HG02973 (cell line): ENCODE measurements at regions not wholly inside any gene's neighbourhood (a gene's known extent, or its start where the extent isn't known, plus 50 kb on each side); places are given as distances from the start of the nearest gene placed in this dataset.
"Not testable (repeated sequence)": the region's sequence is repeated elsewhere in the genome, so short reads cannot be mapped to it uniquely, and the experiment has no call there.

ENCODE experiments used
- ATAC-seq: cut with Tn5 transposase; IDR thresholded peaks from one replicate; pipeline ENCODE4 v1.9.1; 2021; ENCODE audit warnings: moderate library complexity; ENCODE audit not compliant: unreplicated experiment

DNA sequence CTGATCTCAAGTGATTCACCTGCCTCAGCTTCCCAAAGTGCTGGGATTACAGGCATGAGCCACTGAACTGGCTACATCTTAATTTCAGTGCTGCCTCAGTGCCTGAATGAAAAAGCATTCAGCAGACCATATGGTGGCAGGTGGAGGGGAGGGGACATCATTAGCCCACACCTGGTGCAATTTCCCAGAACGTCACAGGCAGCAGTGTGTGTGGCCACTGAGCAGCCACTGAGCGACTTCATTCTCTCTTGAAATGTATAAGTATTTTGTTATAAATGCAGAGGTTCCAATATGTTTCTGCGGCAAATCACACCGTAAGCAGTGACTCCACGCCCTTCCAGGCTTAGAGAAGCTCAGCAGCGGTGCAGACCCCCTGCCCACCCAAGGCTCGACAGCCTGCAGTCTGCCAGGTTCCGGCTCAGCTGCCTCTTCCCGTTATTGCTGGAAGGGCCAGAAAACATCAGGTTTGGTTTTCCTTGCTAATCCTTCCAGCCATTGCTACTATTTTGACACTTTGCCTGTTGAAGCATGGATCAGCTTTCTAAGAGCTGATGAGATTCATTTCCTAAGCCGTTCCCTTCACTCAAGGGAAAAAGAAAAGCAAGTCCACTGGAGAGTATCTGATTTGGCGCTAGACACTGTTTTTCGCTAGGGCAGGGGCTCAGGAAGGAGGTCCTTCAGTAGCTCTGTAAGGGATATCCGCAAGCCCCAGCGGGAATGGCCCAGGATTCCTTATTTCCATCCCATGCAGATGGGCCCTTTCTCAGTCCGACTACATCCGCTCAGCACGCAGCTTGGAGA lies 250.7 kb downstream of the VAPA start:
- ATAC-seq, result no peak

GRCh38 chr18:10166164-10166807 lies 252.5 kb downstream of the VAPA start:
- no peak for ATAC-seq

DNA sequence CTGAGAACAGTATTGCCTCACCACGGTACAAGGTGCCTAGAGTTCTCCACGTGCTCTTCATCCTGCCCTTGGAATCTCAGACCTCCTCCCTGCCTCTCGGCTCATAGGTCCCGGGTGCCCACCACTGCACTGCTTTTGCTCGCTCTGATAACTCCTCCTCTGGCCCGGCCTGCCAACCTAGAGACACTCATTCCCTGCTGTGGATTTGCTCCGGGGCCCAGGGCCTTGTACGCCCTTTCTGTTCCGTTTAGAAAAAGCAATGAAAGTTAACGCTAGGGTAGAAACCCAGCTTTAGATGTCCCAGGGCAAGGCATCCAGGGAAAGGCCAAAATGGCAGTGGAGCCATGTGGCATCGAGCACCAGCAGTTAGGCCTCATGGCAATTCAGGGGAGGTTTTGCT lies 253.9 kb downstream of the VAPA start:
- ATAC-seq, result no peak

DNA sequence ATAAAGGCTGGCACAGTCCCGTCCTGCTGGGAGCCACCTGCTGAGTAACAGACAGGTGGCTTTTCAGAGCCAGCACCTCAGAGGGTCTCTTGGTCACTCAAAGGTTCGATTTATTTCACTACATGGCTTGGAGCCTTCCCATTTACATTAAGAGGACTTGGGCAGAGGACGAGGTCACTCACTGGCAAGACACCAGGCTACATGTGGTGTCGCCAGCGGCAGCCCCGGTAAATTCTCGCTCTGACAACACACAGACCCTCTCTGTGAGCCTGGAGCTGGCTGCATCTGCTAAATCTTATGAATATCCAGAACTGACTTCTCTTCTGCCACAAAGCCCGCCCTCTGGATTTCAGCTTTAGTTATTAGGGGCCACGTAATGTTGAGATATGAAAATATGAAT lies 254.7 kb downstream of the VAPA start:
- no peak for ATAC-seq

DNA sequence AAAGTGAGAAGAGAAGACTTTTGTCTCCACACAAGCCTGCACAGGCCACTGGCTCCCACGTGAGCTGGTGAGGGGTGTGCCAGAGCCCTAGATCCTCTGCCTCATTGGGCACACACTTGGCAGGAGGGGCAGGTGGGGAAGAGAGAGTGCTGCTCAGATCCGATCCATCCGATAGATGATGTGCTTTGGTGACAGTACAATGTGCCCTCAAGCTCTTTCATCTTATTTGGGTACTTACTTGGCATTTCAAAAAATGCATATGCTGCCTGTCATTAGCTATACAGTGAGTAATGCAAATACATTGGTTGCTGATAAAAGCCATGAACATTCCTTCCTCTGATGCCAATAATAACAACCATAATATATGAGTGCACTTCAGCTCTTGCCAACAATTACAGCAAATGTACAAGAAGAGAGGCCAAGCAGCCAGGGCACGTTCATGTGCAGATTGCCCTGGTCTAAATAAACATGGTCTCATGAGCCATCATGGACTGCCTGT lies 255.3 kb downstream of the VAPA start:
- ATAC-seq, result no peak

- no peak for ATAC-seq
Measured at GRCh38 chr18:10169814-10170213, 256.0 kb downstream of the VAPA start.

- no peak for ATAC-seq
Measured at GRCh38 chr18:10170375-10170774, 256.6 kb downstream of the VAPA start.

DNA sequence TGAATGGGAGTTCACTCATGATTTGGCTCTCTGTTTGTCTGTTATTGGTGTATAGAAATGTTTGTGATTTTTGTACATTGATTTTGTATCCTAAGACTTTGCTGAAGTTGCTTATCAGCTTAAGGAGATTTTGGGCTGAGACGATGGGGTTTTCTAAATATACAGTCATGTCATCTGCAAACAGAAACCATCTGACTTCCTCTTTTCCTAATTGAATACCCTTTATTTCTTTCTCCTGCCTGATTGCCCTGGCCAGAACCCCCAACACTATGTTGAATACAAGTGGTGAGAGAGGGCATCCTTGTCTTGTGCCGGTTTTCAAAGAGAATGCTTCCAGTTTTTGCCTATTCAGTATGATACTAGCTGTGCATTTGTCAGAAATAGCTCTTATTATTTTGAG lies 261.5 kb downstream of the VAPA start:
- not testable (repeated sequence) for ATAC-seq

- ATAC-seq, result not testable (repeated sequence)
Measured at GRCh38 chr18:10179326-10179725, 265.5 kb downstream of the VAPA start.

- no peak for ATAC-seq
Measured at GRCh38 chr18:10182009-10182624, 268.3 kb downstream of the VAPA start.

GRCh38 chr18:10184776-10185175 lies 269.7 kb upstream of the APCDD1 start:
- no peak for ATAC-seq

DNA sequence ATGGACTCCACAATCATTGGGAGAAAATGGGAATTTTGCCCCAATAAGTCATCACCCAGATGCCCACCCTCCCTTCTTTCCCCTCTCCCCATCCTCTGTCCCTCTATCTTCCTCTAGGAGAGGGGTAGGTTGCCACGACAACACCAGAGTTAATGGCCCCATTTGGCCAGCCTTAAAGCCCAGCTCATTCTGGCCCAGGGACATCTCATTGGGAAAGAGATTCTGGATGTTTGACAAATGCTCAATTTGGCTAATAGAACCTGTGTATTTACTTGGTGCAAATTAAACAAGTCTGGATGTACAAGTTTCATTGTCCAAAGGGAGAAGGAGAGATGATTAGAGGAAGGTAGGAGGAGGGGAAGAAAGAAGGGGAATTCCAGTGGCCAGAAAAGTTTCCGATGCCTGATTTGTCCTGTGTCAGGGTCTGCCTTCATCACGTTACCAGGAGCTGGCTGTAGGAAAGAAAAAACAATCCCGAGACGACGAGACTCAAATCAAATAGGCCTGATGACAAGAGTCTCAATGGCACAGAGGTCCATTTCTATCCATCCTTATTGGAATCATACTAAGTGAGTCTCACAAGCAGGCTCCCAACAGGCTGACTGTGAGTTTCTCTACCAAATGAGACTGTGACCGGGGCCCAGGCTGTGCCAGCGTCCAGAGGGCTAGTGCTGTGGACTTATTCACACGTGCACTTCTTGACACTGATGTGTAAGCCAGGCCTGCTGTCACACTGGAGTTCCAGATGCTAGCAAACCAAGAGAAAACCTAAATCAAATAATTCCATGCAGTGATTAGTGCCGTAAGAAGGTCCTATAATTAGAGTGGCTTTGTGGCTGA lies 265.2 kb upstream of the APCDD1 start:
- no peak for ATAC-seq

DNA sequence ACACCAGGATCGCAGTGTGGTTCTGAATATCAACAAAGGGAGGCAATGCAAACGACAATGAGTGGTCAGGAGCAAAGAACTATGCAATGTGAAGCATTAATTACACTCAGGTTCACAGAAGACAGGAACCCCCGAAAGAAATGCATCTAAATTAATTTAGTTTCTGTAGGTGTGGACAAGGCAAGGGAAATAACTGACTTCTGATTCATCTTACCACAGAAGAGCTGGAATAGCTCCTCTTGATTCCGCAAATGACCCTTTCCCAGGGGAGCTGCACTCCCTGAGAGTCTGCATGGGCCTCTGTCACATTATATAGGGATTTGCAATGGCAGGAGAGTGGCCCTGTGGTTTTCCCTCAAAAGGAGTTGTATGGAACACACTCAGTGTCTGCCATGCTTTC lies 263.9 kb upstream of the APCDD1 start:
- ATAC-seq, result no peak

DNA sequence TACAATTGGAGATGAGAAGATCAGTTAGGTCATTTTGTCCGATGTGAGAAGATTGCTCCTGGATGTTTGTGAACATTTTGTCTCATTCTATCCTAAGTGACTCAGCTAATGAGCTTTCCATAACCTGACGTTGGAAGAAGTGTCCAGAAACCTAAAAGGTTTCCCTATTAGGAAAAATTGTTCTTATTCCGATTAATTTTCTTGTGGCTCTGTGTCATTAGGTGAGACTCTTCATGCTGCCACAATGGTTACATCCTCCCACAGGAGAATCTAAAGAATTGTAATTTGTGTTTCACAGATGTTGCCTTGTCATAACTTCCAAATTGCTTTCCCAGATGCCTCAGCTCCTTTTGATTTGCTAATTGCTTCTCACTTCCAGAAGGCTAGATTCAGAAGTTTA lies 261.0 kb upstream of the APCDD1 start:
- ATAC-seq, result no peak

- ATAC-seq, result no peak
Measured at GRCh38 chr18:10194592-10194991, 259.8 kb upstream of the APCDD1 start.

DNA sequence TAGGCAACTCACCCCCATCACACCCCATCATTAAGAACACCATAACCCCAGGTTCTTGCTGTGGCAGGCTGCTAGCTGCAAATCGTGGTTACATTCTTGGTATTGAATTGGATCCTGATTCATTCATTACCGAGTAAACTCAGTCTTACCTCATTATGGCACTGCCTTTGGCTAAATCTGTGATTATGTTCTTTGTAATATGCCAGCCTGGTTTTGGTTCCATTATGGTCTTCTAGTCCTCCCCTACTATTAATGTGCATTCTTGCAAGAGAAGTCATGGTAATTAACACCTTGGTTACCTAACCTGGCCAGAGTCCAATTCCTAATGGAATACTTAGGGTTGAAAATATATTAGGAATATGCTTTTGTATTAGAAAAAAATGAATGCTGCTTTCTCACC lies 258.9 kb upstream of the APCDD1 start:
- no peak for ATAC-seq

DNA sequence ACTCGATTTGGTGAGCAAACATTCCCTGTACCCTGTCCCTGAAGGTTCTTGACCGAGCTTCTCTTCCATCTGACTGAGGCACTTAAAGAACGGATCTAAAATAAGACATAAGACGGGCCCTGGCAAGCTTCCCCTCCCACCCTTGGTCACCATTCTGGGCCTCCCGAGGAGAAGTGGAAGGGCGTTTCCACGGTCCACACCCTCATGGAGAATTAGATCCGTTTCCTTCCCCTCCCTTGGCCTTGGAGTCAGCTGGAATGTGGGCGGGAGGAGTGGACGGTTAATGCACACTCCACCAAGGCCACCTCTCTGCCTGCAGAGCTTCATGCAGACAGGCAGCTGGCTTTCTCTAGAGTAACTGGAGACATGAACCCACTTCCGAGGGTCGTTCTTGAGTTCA lies 257.3 kb upstream of the APCDD1 start:
- no peak for ATAC-seq

GRCh38 chr18:10201226-10201625 lies 253.2 kb upstream of the APCDD1 start:
- ATAC-seq, result no peak

- ATAC-seq, result no peak
Measured at GRCh38 chr18:10201659-10202058, 252.8 kb upstream of the APCDD1 start.

DNA sequence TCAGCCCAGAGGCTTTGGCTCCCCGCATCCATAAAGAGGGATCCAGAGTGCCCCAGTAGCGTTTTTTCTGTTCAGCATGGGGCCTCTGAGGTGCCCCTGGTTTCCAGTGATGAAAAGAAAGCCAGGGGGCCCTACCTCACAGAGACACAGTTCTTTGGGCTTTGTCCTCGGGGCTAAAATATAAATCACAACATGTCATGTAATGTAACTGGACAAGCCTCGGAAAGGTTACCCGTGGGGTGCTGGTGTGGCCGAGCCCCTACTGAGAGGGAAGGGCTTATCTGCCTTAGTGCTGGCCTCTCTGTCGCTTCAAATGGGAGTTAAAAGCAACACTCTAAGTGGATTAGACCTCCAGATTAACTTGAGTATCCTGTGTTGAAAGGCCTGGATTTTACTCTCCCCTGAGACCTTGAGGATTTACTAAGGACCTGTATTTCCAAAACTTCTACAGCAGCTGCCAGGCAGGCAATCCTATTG lies 251.6 kb upstream of the APCDD1 start:
- ATAC-seq, result no peak

DNA sequence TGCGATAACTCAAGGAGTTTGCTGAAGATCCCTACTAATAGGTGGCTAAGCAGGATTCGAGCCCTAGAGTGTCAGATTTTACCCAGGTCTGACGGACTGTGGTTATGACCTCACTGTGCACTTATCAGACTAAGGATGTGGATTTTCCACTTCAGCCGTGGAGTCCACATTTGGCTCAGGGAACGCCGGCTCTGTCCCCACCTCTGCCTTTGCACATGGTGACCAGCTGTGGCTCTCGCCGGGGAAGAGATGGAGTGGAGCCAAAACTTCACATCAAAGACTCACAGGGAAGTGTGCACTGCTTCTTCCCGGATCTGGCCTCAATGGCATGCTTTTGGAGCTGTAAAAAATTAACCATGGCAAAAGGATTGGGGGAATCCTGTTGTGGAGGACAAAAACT lies 249.3 kb upstream of the APCDD1 start:
- ATAC-seq, result no peak
